Skin epidermis (tissue), 12 donors: ENCODE measurements at regions not wholly inside any gene's neighbourhood (a gene's known extent, or its start where the extent isn't known, plus 50 kb on each side); places are given as distances from the start of the nearest gene placed in this dataset.
A peak's percentile ranks its signal among the peaks of the same experiment; 100 is the strongest.

ENCODE experiments used
- H3K27ac ChIP-seq, 21 experiments: fragments of 200-600 bp; sonication (generic) in 11 of 21; one replicate each; pipeline ENCODE4 v1.5.0; 2020; ENCODE audit warnings: mild to moderate bottlenecking in 3 of 21, inconsistent platforms in 2 of 21, moderate library complexity in 2 of 21
- H3K4me3 ChIP-seq, 7 experiments: fragments of 200-600 bp; sonication (generic) in 2 of 7; one replicate each; pipeline ENCODE4 v1.5.0; 2020; ENCODE audit warnings: inconsistent platforms in 2 of 7, mild to moderate bottlenecking in 2 of 7, moderate library complexity in 1 of 7

DNA sequence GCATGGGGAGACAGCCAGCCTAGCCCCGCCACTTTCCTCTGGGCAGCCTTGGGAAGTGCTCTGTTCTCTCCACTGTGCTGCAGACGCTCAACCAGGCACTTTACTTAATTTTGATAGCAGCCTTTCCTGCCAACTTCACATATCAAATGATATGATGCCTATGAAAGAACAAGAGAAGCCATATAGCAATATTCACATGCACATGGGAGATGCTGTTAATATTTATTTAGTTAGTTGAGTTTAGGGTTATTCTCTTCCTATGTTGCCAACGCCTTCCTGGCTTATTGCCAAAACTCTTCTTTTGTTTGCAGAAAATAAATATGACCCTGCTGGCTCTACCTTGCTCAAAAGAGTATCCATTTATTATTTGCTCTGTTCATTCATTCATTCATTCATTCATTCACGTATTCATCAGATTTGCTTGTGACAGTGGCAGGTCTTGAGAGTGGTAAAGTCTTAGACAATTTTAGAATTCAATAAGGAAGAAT lies 99.3 kb downstream of the GATA6 start:
- no peak overlapping the region for H3K27ac ChIP-seq
- no peak overlapping the region for H3K4me3 ChIP-seq

GRCh38 chr18:22267697-22268096 lies 98.3 kb downstream of the GATA6 start:
- Histone ChIP-seq H3K27ac (peak overlapping the region in 1 of 21 experiments; percentile 11), H3K4me3 (no peak overlapping the region)

- Histone ChIP-seq H3K27ac (no peak overlapping the region), H3K4me3 (no peak overlapping the region)
These were observed 97.8 kb downstream of the GATA6 start for GRCh38 chr18:22267225-22267624.

GRCh38 chr18:22265838-22266237 lies 96.4 kb downstream of the GATA6 start:
- Histone ChIP-seq H3K4me3 (no peak overlapping the region), H3K27ac (no peak overlapping the region)

- no peak overlapping the region for H3K27ac ChIP-seq
- H3K4me3 ChIP-seq: no peak overlapping the region
These were observed 90.9 kb downstream of the GATA6 start for GRCh38 chr18:22260208-22260820.

GRCh38 chr18:22257022-22257543 lies 87.7 kb downstream of the GATA6 start:
- H3K27ac ChIP-seq: no peak overlapping the region
- no peak overlapping the region for H3K4me3 ChIP-seq

DNA sequence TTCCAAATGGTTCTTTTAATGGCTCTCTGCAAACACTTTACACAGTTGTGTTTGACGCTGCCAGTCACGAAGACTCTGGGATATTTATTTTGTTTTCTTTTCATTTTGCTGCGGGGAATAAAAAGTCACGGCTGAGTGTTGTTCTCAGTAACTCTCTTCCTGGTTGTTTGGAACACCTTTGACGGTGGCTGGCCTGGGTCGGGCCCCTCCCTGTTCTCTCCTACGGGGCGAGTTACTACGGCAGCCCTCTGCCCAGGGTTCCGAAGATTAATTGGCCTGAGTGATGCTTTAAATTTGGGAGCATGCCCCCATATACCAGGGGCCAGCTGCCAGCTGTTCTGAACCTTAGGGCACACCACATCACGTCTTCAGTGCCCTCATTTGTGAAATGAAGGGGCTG lies 84.7 kb downstream of the GATA6 start:
- peak overlapping the region in 1 of 21 experiments; percentile 19 for H3K27ac ChIP-seq
- H3K4me3 ChIP-seq: no peak overlapping the region

DNA sequence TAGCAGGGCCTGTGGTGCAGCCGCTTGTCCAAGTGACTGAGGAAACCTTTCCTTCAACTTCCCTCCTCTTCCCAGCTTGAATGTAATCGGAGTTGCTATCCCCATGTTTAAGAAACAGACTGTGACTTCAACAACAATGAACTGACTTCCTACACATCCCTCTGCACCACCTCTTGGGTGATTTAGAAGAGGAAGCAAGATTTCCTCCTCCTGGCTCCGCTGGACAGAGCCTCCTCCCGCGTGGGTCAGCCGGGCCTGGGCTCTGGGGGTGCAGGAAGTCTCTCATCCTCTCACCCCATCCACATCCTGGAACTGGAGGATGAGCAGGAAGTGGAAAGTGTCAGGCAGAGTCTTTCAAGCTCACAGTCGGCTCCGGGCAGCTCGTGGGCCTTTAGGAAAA lies 84.3 kb downstream of the GATA6 start:
- Histone ChIP-seq H3K4me3 (no peak overlapping the region), H3K27ac (peak overlapping the region in 3 of 21 experiments; percentile 18 to 45 (median 38))

DNA sequence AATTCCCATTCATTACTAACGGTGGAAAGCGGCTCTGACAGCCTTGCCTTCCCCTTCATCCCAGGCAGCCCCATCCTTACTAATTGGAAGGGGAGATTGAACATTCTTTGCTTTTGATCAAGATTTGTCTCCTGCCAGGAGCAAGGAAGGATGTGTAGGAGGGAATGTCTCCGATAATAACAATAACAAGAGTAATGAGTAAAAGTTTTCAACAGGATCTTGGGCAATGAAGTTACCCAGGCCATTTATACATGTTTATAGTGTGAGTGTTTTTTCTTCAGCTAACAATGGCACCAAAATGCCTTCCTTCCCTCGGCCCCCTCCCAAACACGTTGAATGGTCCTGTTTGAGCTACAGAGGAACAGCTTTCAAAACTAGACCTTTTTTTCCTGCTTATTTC lies 83.8 kb downstream of the GATA6 start:
- Histone ChIP-seq H3K4me3 (no peak overlapping the region), H3K27ac (peak overlapping the region in 3 of 21 experiments; percentile 18 to 45 (median 38))
